Astrocyte of the spinal cord (primary cell): ENCODE measurements at regions not wholly inside any gene's neighbourhood (a gene's known extent, or its start where the extent isn't known, plus 50 kb on each side); places are given as distances from the start of the nearest gene placed in this dataset.

Experiments used
- DNase-seq: peaks from one replicate; pipeline ENCODE4 v3.0.0; 2011; ENCODE audit warnings: low read depth, low spot score
- H3K4me3 ChIP-seq: 2 replicates; pipeline ENCODE4 v1.5.1; 2011; ENCODE audit warnings: low read depth, mild to moderate bottlenecking, low read length, moderate library complexity
- CTCF ChIP-seq: IDR thresholded peaks from 2 replicates; pipeline ENCODE4 v1.5.1; 2012; ENCODE audit warnings: low read depth, mild to moderate bottlenecking, low read length, inconsistent platforms
- in situ Hi-C: cut with HindIII; loops from 2 replicates; pipeline ENCODE4 v1.10.0; 2017; ENCODE audit warnings: low sequenced_read_pairs

- H3K4me3 ChIP-seq = no peak overlapping the region
- in situ Hi-C loops = no loop called here
- peak; percentile 14 for DNase-seq
- no peak for TF ChIP-seq CTCF
These were observed 793.4 kb downstream of the LIG4 start for GRCh38 chr13:107421951-107422350.

- no peak for TF ChIP-seq CTCF
- no peak overlapping the region for H3K4me3 ChIP-seq
- DNase-seq = peak; percentile 48
- in situ Hi-C loops = no loop called here
These were observed 794.3 kb downstream of the LIG4 start for GRCh38 chr13:107421028-107421427.

- DNase-seq = no peak
- no peak overlapping the region for H3K4me3 ChIP-seq
- TF ChIP-seq CTCF = no peak
- in situ Hi-C loops = no loop called here
These were observed 802.3 kb downstream of the LIG4 start for GRCh38 chr13:107413005-107413404.

- in situ Hi-C loops = no loop called here
- no peak for DNase-seq
- no peak overlapping the region for H3K4me3 ChIP-seq
- TF ChIP-seq CTCF = no peak
These were observed 808.3 kb downstream of the LIG4 start for GRCh38 chr13:107407074-107407473.

- H3K4me3 ChIP-seq = no peak overlapping the region
- no peak for TF ChIP-seq CTCF
- DNase-seq = no peak
- in situ Hi-C loops = no loop called here
These were observed 819.2 kb downstream of the LIG4 start for GRCh38 chr13:107395927-107396662.

- H3K4me3 ChIP-seq = no peak overlapping the region
- DNase-seq = no peak
- TF ChIP-seq CTCF = no peak
- in situ Hi-C loops = no loop called here
These were observed 823.1 kb downstream of the LIG4 start for GRCh38 chr13:107392205-107392604.
